Keratinocyte (primary cell): ENCODE measurements at regions not wholly inside any gene's neighbourhood (a gene's known extent, or its start where the extent isn't known, plus 50 kb on each side); places are given as distances from the start of the nearest gene placed in this dataset.

ENCODE experiments used
- DNase-seq: peaks from one replicate; pipeline ENCODE4 v3.0.0-alpha.2; 2011; ENCODE audit warnings: low read depth, missing footprints, low spot score
- FAIRE-seq: peaks from 2 replicates; lab custom pipeline; 2011; peaks lifted over from hg19 to GRCh38; lab: Jason Lieb, UNC
- H2AFZ ChIP-seq: 2 replicates; pipeline ENCODE4 v1.6.0; 2012; ENCODE audit warnings: low read length, control low read depth, inconsistent platforms; ENCODE audit not compliant: control insufficient read depth
- H3K27ac ChIP-seq: 2 replicates; pipeline ENCODE4 v1.5.1; 2011; ENCODE audit warnings: low read length; ENCODE audit not compliant: control insufficient read depth, insufficient read depth
- H3K27me3 ChIP-seq: 3 replicates; pipeline ENCODE4 v1.6.0; 2011; ENCODE audit warnings: low read length; ENCODE audit not compliant: control insufficient read depth, insufficient read depth; ENCODE audit errors: extremely low read depth
- H3K36me3 ChIP-seq, 2 experiments: 2 replicates in 1 of 2; 3 replicates in 1 of 2; pipeline ENCODE4 v1.5.1; 2011; ENCODE audit warnings: low read length in 2 of 2, mild to moderate bottlenecking in 1 of 2; ENCODE audit not compliant: control insufficient read depth in 2 of 2, insufficient read depth in 2 of 2; ENCODE audit errors: extremely low read depth in 1 of 2
- H3K4me1 ChIP-seq: 3 replicates; pipeline ENCODE4 v1.5.1; 2011; ENCODE audit warnings: low read length; ENCODE audit not compliant: control insufficient read depth, insufficient read depth; ENCODE audit errors: extremely low read depth
- H3K4me2 ChIP-seq: 3 replicates; pipeline ENCODE4 v1.6.0; 2011; ENCODE audit warnings: low read depth, low read length; ENCODE audit not compliant: control insufficient read depth, insufficient read depth; ENCODE audit errors: extremely low read depth
- H3K4me3 ChIP-seq, 3 experiments: fragments of 200-600 bp in 1 of 3; sonication (generic) in 1 of 3; 2 replicates in 2 of 3; 3 replicates in 1 of 3; pipeline ENCODE4 v1.5.1; 2011 to 2016; ENCODE audit warnings: low read length in 3 of 3, mild to moderate bottlenecking in 3 of 3, control low read depth in 2 of 3, inconsistent platforms in 1 of 3, low read depth in 1 of 3, mixed read lengths in 1 of 3, mixed run types in 1 of 3, moderate library complexity in 1 of 3; ENCODE audit not compliant: control insufficient read depth in 2 of 3, insufficient read depth in 2 of 3; ENCODE audit errors: extremely low read depth in 1 of 3
- H3K79me2 ChIP-seq: 2 replicates; pipeline ENCODE4 v1.6.0; 2012; ENCODE audit warnings: low read length; ENCODE audit not compliant: control insufficient read depth, insufficient read depth
- H3K9ac ChIP-seq: 3 replicates; pipeline ENCODE4 v1.6.0; 2011; ENCODE audit warnings: low read length; ENCODE audit not compliant: control insufficient read depth, insufficient read depth; ENCODE audit errors: extremely low read depth
- H3K9me1 ChIP-seq: 3 replicates; pipeline ENCODE4 v1.6.0; 2011; ENCODE audit warnings: low read length; ENCODE audit not compliant: control insufficient read depth, insufficient read depth; ENCODE audit errors: extremely low read depth
- H3K9me3 ChIP-seq: 2 replicates; pipeline ENCODE4 v1.5.1; 2012; ENCODE audit warnings: low read depth, low read length; ENCODE audit not compliant: control insufficient read depth
- H4K20me1 ChIP-seq: 3 replicates; pipeline ENCODE4 v1.6.0; 2011; ENCODE audit warnings: low read length; ENCODE audit not compliant: control insufficient read depth, insufficient read depth; ENCODE audit errors: extremely low read depth
- CTCF ChIP-seq, 3 experiments: IDR thresholded peaks in 1 of 3; conservative IDR thresholded peaks in 1 of 3; optimal IDR thresholded peaks in 1 of 3; 2 replicates in 2 of 3; 3 replicates in 1 of 3; pipeline versions ENCODE3 to v1.5.1; 2011; ENCODE audit warnings: low read length in 3 of 3, mild to moderate bottlenecking in 3 of 3, moderate library complexity in 2 of 3, control low read depth in 1 of 3, inconsistent platforms in 1 of 3; ENCODE audit not compliant: insufficient read depth in 2 of 3; ENCODE audit errors: extremely low read depth in 1 of 3
- EZH2 ChIP-seq: IDR thresholded peaks from one replicate; pipeline ENCODE4 v1.6.1; 2012; ENCODE audit warnings: inconsistent platforms, mild to moderate bottlenecking, low read length, moderate library complexity
- dilution Hi-C: fragments of 300-500 bp; cut with MboI; formaldehyde crosslinking; loops from one replicate; pipeline ENCODE4 v1.7.0; 2020; ENCODE audit warnings: low sequenced_read_pairs; ENCODE audit not compliant: extremely low pct_ligation_motif_present

GRCh38 chr3:139120086-139121056, 75.7 kb upstream of the PRR23C start:
- Histone ChIP-seq H3K9me3 (no peaks in the 10 kb centered on the region), H2AFZ (no peak overlapping the region), H3K9ac (no peak overlapping the region), H3K4me2 (no peak overlapping the region), H3K79me2 (no peaks in the 10 kb centered on the region), H3K36me3 (no peaks in the 10 kb centered on the region), H4K20me1 (no peaks in the 10 kb centered on the region), H3K27ac (no peak overlapping the region), H3K4me3 (no peak overlapping the region), H3K4me1 (no peaks in the 10 kb centered on the region), H3K9me1 (no peaks in the 10 kb centered on the region), H3K27me3 (peaks cover 18% of the 10 kb centered on the region)
- TF ChIP-seq EZH2 = no peak
- TF ChIP-seq CTCF (optimal IDR thresholded peaks at IDR 0.05 in 1 of 3, IDR thresholded peaks at IDR 0.05 in 1 of 3, conservative IDR thresholded peaks at IDR 0.05 in 1 of 3; ENCODE audit: extremely low read depth in 1 of 3, insufficient read depth in 2 of 3, low read length in 3 of 3) = no peak
- dilution Hi-C loops = loop anchor here (25.0 kb wide), 1 partner anchor 192 kb away; no protein-coding TSS in a partner anchor
- no peak for FAIRE-seq
- no peak for DNase-seq

DNA sequence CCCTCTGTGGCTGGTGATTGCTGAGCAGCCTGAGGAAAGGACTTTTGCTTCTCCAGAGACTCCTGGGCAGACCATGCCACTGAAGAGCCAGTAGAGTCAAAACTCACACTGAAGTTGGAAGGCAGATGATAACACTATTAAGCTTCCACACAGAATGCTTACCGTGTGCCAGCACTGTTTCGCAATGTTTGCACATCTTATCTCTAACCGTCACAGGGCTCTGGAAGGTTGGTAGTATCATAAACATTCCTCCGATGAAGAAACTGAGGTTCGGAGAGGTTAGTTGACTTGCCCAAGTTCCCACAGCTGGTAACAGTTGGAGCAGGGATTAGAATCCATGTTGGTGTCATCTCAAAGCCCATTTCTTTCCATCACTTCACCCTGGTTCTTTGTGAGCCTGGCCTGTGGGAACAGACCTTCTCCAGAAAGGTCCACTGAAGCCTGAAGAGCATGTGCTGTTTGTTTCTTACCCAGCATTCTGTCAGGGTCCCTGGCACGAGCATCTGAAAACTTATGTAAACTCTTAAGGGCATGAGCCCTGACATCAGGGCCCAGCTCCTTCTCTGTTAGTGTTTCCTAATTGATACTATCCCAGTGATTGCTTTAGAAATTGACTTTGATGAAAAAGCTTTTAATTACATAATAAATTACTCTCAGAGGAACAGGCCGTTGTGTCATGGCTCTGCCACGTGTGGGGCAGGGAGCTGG, 77.0 kb upstream of the PRR23C start:
- H3K4me1 ChIP-seq = no peaks in the 10 kb centered on the region
- no peak overlapping the region for H3K27ac ChIP-seq
- no peak for DNase-seq
- no peaks in the 10 kb centered on the region for H3K9me3 ChIP-seq
- H3K27me3 ChIP-seq = peaks cover 26% of the 10 kb centered on the region
- no peak overlapping the region for H3K4me3 ChIP-seq
- dilution Hi-C loops = loop anchor here (25.0 kb wide), 1 partner anchor 191 kb away; no protein-coding TSS in a partner anchor
- no peak overlapping the region for H3K9ac ChIP-seq
- H3K36me3 ChIP-seq = no peaks in the 10 kb centered on the region
- H4K20me1 ChIP-seq = no peaks in the 10 kb centered on the region
- no peak overlapping the region for H2AFZ ChIP-seq
- TF ChIP-seq EZH2 = no peak
- no peak for TF ChIP-seq CTCF (optimal IDR thresholded peaks at IDR 0.05 in 1 of 3, IDR thresholded peaks at IDR 0.05 in 1 of 3, conservative IDR thresholded peaks at IDR 0.05 in 1 of 3; ENCODE audit: extremely low read depth in 1 of 3, insufficient read depth in 2 of 3, low read length in 3 of 3)
- H3K79me2 ChIP-seq = no peaks in the 10 kb centered on the region
- H3K9me1 ChIP-seq = no peaks in the 10 kb centered on the region
- no peak for FAIRE-seq
- no peak overlapping the region for H3K4me2 ChIP-seq
